ENCODE measurements at regions not wholly inside any gene's neighbourhood (a gene's known extent, or its start where the extent isn't known, plus 50 kb on each side); places are given as distances from the start of the nearest gene placed in this dataset.
A peak's percentile ranks its signal among the peaks of the same experiment; 100 is the strongest.

DNA sequence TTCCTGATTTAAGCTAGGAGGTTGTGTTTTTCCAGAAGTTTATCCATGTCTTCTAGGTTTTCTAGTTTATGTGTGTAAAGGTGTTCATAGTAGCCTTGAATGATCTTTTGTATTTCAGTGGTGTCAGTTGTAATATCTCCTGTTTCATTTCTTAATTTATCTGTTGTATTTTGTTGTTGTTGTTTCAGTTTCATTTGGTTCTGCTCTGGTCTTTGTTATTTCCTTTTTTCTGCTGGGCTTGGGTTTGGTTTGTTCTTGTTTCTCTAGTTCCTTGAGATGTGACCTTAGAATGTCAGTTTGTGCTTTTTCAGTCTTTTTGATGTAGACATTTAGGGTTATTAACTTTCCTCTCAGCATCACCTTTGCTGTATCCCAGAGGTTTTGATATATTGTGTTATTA, 62.8 kb downstream of the SCP2D1 start:
- peak; percentile 17 for DNase-seq

DNA sequence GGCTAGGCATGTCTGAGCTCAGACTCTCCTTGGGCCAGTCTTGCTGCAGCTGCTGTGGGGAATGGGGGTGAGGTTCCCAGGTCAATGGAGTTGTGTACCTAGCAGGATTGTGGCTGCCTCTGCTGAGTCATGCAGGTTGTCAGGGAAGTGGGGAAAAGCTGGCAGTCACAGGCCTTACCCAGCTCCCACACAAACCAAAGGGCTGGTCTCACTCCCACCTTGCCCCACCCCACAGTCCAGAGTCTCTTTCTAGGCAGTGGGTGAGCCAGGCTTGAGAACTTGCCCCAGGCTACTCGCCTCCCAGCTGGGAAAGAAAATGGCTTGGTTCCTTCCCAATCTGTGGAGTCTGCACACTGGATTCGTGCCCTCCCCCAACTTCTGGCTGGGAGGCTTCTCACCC, 65.7 kb downstream of the SCP2D1 start:
- DNase-seq = no peak

DNA sequence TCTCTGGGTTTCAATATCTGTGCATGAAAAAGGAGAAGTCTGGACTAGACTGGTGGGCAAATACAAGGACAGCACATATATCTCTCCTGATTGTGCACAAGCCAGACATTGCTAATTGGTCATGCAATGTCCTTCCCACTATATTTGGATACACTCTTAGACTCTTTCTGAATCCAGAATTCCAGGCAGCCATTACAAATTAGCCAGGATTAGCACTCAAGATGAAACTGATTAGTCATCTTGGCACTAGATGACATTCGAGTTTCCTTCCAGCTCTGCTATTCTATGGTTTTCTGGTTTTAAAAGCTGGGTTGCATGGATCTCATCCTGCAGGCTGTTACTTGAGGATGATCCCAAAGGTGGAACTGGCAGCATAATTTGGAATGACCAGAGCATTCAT, 73.2 kb downstream of the SCP2D1 start:
- no peak for DNase-seq

DNA sequence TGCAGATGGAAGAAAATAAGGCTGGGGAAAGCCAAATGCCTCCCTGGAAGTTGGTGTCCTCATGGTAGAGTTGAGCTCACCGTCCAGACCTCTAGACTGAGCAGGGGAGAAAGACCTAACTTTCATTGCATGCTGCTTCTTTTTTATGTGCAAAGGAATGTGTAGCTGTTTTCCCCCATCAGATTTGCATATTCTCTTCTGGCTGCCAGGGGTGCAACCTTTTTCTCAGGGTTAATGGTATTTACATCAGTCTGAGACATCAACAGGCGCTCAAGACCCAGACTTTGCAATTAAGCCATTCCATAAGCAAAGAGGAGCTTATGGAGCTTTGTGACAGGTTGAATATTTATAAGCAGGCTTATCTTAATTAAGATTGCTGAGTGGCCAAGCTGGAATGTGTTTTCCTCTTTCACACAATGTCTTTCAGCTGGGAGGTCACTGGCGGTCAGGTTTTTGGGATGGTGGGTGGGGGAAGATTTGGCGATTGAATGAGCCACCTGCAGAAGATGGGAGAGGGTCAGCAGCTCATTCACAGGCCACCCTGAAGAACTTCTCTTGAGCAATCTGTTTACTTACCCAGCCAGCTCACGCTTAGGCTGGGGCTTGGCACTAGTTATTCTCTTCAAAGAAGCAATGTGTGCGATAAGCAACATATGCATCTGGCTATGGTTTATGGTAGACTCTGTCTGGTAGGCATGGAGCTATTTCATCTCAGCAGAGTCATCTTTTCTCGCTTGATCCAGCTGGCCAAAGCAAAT, 88.6 kb downstream of the SCP2D1 start:
- DNase-seq = no peak

DNA sequence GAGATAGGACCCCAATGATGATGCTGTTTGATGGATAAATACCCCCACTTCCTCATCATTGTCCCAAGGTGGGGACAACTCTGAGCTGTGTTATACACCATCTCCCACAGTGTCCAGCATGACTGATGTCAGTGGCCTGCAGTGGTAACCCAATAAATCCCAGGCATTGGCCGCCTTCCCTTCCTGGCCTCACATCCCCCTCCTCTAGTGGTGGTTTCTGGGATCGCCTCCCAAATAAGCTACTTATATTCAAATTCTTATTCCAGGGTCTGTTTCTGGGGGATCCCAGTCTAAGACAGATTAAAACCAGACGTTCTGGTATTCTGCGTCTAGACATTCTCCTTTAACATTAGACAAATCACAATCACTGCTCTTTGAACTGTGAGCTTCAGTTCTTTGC, 90.6 kb downstream of the SCP2D1 start:
- no peak for DNase-seq

DNA sequence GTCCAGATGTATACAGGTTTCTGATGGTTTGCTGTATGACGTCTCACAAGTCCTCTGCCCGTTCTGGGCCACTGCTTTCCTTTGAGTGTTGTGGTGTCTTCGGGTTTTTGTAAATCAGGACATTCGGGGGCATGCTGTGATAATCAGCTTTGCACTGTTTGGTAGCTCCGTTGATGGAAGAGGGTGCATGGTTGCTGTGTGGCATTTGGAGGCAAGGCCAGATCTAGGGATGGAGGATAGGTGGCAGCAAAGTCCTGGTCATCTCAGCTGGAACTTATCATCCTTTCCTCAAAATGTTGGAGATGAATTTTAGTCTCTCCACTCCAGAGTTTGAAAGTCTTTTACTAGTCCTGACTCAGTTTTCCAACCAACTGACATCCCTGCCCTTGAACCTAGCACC, 91.0 kb downstream of the SCP2D1 start:
- DNase-seq = no peak

DNA sequence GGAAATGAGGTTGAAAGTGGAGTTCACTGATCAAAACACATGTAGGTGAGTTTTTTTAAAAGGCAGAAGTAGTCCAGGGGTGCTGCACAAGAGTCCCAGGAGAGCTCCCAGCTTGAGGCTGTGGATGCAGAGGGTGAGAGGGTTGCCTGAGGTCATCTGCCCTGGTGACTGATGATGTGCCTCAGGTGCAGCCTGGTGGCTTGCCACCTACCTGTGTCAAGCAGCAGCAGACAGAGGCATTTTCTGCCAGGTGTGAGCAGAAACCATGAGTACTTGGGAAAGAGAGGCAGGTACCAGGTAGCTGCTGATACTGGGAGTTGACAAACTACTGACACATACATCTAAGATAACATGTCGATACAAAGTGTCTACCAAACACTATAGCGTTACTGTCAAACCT, 92.5 kb downstream of the SCP2D1 start:
- no peak for DNase-seq

DNA sequence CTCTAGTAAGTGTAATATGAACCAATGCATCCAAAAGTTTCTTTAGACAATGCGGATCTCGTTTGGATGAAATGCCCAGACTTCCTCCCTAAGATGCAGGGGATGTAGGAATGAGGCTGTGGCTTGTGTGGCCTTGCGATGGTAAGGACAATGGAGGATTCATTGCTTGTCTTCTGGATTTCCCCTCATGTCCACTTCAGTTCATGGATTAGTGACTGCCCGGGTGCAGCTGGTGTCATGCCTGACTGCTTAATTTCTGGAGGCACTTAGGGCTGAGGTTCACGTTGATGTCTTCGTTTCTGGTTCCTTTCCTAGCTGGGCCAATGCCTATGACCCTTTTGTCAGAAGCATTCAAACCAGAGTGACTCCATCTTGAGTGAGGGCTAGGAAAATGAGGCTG, 93.8 kb downstream of the SCP2D1 start:
- DNase-seq = no peak

DNA sequence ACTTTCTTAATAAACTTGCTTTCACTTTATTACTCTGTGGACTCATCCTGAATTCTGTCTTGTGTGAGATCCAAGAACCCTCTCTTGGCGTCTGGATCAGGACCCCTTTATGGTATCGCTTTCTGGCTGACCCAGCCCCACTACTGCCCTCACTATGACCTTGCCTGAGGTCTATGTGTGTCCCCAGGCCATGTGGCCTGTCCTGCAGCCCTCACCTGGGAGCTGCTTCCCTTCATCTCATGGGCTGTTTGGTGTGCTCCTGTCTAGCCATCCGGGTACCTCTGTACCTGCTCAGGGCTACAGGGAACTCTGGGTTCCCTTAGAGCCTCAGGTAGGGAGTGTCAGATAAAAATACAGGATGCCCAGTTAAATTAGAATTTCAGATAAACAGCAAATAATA, 94.5 kb downstream of the SCP2D1 start:
- no peak for DNase-seq

DNA sequence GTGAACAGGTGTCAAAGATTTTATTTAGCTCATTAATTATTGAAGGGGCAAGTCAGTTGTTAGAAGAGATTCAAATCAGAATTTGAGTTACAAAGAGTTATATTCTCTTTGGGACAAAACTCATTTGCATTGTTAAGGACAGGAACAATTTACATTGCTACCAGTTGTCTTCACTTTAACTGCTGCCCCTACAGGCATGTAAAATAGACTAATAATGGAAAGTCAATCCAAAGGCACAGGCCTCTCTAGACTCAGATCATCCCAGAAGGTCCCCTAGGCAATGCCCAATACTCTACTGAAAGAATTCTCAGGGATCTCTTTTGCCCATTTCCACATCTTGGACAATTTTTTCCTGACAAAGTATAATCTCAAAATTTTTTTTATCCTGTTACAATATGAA, 95.7 kb downstream of the SCP2D1 start:
- DNase-seq = no peak

DNA sequence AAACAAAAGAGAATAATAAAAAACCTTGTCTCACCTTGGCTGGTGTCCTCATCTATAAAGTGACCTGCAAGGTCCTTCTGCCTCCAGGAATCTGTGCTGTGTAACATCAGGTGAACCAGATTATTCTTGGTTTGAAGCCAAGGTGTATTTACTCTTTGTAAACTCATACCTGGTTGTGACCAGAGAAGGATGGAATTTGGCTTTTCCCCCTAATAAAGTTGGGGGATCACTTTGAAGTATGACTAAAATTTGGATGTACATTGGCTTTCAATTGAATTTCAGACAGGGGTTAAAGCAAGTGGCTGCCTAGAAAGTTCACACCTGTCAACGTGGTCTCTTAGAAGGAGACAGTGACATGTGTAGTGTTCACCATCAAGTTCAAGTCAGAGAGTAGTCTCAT, 100.1 kb downstream of the SCP2D1 start:
- no peak for DNase-seq

DNA sequence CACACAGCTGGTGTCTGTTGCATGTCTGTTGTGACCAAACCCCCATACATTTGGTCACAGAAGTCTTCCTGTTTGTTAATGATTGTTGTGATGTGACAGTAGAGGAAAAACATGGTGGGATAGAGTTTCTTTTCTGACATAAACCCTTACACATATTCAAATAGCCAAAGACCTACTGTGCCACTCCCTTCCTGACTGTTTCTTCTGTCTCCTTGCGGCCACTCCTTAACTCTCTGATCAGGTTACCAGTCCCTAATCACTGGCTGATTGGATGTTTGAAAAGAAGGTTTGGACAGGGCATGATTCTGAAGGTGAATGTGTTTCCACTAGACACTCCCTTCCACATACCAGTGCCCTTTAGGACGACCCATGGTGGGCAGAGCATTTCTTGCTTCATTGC, 101.2 kb downstream of the SCP2D1 start:
- DNase-seq = no peak

DNA sequence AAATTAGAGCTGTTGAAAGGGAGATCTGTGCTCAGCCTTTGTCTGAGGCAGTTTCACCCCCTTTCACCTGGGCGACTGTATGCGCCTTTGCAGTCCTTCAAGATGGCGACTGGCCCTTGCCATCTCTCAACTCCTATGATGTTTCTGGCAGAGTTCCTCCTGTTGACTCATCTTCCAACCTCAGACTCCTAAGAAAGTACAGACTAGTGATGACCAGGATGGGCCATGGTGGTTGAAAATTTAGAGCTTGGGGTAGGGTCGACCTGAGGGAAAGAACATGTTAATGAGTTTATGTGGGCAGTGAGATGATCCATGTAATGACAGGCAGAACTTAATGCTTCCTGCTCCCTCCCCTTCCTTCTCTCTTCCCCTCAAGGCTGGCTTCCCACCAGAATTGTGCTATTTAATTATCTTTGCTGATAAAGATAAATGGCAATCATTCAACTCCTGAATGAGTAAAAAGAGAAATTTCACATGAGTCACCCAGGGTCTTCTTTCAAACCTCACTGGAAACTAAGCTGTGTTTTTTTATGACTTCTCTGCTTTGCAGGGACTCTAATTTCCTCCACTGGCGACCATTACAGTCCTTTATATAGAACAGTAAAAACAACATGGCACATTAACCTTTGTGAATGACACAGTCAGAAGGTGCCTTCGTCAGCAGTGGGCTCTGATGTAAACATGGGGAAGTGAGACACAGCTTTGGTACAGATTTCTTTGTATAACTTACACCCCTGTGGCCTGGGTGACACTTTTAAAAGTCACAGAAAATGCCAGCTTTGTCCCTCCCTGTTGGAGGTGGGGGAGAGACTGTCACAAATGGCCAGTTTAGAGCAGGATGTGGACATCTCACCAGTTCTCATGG, 103.5 kb downstream of the SCP2D1 start:
- no peak for DNase-seq

DNA sequence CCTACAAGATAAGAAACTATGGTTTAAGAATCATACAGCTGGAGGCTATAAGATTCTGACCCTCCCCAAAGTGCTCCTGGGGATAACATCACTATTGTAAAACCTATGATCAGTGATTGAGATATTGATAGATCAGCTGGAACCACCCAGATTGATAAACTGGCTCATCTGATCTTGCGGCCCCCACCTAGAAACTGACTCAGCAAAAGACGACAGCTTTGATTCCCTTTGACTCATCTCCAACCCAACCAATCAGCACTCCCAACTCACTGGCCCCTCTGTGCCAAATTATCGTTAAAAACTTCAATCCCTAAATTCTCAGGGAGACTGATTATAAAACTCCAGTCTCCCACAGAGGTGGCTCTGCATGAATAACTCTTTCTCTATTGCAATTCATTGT, 106.4 kb downstream of the SCP2D1 start:
- DNase-seq = no peak

DNA sequence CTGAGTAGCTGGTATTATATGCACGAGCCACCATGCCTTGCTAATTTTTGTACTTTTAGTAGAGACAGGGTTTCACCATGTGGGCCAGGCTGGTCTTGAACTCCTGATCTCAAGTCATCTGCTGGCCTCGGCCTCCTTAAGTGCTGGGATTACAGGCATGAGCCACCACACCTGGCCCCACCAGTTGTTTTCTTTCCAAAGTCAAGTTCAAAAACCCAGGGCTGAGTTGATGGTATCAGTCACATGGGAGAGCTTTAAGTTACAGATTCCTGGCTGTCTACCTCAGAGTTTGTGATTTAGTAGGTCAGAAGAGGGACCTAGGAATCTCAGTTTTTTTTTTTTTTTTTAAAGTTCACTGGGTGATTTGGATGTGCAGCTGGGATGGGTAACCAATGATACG, 107.7 kb downstream of the SCP2D1 start:
- DNase-seq = no peak

DNA sequence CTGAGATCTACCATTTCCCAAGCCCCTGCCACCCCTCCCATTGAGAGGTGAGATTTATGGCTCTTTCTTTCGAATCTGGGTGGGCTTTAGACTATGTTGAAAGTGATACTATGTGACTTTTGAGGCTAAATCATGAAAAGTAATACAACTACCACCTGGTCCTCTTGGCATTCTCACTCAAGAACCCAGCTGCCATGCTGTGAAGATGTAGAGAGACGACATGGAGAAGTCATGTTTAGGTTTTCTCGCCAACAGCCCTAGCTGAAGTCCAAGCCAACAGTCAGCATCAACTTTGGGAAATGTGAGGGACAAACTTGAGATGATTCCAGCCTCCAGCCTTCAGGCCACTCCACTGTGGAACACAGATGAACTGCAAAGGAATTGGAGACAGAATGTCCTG, 108.7 kb downstream of the SCP2D1 start:
- no peak for DNase-seq

DNA sequence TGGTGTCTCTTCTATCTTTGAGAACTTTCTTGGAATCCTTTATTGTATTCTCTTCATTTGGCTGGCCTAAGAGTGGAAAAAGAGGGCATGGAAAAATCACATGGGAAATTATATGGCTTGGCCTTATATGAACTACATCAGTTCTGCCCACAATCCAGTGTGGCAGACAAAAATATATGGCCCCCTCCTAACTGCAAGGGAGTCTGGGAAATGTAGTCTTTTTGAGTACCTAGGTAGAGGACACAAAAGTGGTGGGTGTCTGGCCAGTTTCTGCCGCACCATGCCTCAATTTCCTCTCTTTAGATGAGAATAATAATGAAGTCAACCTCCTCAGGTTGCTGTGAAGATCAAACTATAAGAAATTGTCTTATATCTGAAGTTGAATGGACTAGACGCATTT, 109.3 kb downstream of the SCP2D1 start:
- DNase-seq = no peak

DNA sequence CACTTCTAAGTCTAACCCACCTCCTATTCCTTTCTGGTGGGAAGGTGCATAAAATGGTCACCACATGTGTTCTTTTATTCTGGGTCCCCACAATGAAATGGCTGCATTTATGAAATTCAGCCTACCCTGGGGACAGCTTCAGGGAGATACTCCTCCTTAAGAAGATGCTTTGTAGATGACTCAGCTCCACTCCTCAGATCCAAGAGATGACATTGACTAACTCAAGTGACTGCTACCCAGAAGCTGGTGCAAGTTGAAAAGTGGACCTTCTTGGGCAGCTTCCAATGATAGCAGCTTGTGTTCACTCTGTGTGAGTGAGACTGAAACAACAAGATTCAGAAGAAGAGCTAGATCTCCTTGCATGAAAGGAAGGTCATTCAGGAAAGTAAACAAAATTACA, 113.4 kb downstream of the SCP2D1 start:
- DNase-seq = no peak

DNA sequence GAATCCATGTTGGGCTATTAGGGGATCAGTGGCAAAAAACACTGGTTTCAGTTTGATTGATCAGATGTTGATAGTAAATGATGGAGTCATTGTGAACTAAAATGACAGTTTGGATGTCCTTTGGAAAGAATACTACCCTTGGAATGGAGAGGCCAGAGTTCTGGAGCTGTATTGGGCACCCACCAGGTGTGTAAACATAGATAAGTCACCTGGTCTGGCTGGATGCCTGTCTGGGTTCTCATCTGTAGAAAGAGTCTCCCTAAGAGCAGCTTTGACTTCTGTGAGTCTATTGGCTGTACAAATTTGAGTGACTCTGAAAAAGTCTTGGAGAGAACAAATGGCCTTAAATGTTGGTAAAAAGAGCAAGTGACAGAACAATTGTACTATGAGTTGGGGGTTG, 115.0 kb downstream of the SCP2D1 start:
- no peak for DNase-seq

DNA sequence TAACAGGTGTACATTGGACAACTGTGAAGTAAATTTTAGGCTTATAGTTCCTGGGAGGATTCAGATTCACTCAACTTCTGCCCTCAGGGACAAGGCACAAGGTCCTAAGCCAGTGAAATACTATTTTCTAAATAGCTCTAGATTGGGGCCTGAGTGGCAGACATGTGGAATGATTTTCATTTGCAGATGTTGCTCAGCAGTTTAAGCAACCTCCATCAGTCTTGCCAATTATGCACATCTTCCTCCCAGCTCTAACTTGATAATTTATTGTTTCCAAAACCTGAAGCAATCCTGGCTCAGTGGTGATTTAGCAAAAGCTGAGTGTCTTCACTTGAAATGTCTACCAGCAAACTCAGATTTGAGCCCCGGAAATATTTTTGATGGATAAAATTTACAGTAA, 116.2 kb downstream of the SCP2D1 start:
- no peak for DNase-seq

DNA sequence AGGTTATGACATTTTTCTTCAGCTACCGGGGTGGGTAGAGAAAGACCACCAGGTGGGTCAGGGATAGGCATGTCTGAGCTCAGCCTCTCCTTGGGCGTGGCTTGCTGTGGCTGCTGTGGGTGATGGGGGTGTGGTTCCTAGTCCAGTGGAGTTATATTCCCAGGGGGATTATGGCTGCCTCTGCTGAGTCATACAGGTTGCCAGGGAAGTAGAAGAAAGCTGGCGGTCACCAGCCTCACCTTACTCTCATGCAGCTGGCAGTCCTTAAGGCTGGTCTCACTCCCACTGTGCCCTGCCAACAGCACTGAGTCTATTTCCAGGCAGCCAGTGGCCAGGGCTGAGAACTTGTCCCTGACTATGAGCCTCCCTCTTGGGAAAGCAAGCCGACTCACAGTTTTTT, 130.0 kb downstream of the SCP2D1 start:
- DNase-seq = no peak

DNA sequence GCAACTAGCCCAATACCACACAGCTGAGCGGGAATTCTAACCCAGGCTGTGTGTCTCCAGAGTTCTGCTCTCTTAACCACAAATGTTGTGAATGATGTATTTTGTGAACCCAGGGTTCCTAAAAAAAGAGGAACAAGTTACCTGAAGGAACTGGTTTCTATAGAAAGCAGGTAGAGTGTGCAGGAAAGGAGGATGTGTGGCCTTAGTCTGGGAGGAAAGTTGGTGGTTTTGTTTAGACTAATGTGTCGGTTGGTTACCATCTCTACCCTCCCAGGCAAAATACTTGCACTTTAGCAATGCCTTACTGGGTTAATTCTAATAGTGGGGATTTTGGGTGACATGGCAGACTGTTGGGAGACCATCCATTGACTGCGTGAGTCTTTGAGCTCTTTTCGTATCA, 143.3 kb downstream of the SCP2D1 start:
- no peak for DNase-seq

DNA sequence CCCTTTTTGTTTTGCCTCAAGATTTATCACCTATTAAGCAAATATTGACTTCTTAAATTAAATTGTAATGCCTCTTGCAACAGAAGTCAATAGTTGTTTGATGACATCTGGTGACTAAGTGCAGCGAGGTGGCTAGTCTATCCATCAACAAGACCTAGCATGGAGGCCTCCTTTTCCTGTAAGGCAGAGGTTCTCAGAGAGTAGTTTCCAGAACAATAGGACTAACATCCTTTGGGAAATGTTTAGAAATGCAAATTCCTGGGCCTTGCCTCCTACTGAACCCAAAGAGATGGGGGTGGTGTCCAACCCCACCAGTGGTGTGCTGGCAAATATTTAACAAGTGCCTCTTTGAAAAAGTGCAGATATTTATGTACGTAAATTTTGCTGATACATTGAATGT, 143.7 kb downstream of the SCP2D1 start:
- DNase-seq = no peak

DNA sequence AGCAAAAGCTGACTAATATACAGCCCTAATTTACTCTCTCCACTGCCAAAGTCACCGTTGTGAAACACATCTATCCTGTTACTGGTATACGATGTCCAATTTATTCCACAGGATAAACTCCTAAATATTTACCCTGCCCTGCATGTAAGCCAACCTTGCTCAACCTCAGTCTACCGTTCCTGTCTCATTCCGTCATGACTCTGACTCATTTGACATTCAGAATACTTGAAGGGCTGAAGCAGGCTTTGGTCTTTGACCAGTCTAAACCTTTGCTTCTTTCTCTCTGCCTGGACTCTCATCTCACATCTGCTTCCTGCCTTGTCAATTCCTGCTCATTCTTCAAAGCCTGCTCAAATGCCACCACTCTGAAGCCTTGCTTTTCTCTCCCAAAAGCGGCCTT, 157.5 kb downstream of the SCP2D1 start:
- no peak for DNase-seq

DNA sequence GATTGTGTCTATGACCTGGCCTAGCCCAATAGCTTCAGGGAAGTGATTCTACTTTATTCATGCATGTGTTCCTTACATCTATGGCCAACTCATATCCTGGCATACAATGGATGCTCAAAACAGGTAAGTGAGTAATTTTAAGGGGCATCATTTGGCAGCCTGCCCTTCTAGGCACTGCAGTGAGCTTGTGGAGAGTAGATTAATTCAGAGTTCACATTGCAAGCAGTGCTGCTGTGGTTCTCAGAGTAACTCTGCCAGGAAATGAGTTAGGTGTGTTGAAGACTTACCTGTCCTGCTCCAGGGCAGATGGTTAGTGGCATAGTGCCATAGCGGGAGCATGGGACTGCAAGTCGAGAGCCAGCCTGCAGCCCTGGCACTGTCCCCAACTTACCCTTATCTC, 158.0 kb downstream of the SCP2D1 start:
- DNase-seq = no peak
